Gastroesophageal sphincter (tissue), 3 donors: ENCODE measurements at regions not wholly inside any gene's neighbourhood (a gene's known extent, or its start where the extent isn't known, plus 50 kb on each side); places are given as distances from the start of the nearest gene placed in this dataset.

Experiments used
- EP300 ChIP-seq: sonication (generic); formaldehyde crosslinking; IDR thresholded peaks from one replicate; pipeline ENCODE4 v1.6.1; 2017; ENCODE audit warnings: antibody characterized with exemption, mild to moderate bottlenecking
- POLR2A ChIP-seq, 2 donors: fragments of 450-650 bp; IDR thresholded peaks; one replicate each; pipeline ENCODE4 v1.6.1; 2017; ENCODE audit warnings: antibody characterized with exemption in 2 of 2, mild to moderate bottlenecking in 2 of 2, moderate library complexity in 1 of 2
- POLR2AphosphoS5 ChIP-seq: sonication (generic); formaldehyde crosslinking; IDR thresholded peaks from one replicate; pipeline ENCODE4 v1.6.1; 2017; ENCODE audit warnings: antibody characterized with exemption
- TF ChIP-seq, protein P1 (sequence below), 4 experiments: fragments of 200-600 bp in 2 of 4; fragments of 450-650 bp in 2 of 4; sonication (generic) in 1 of 4; IDR thresholded peaks; one replicate each; pipeline ENCODE4 v1.5.1; 2017 to 2019; ENCODE audit warnings: antibody characterized with exemption in 4 of 4, mild to moderate bottlenecking in 2 of 4, moderate library complexity in 2 of 4

DNA sequence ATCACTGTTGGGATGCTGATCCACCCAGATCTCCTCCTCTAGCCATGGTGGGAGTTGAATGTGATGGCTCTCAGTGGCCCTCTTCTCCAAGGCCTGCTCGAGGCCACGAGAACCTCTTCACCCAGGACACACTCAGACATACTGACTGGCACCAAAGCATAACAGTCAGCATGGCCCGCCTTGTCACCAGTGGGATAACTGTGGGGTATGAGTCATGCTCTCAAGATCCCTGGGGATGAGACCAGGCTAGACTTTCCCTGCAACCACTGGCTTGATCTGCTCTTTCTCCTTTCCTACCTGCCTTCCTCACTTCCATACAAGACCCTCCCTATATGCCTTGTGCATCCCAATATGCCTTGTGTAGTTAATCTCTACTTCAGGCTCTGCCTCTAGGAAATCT is 66.8 kb downstream of the RIN2 start:
- TF ChIP-seq POLR2AphosphoS5 = no peak
- TF ChIP-seq POLR2A (IDR thresholded peaks at IDR 0.05) = no peak
- TF ChIP-seq, protein P1, sequence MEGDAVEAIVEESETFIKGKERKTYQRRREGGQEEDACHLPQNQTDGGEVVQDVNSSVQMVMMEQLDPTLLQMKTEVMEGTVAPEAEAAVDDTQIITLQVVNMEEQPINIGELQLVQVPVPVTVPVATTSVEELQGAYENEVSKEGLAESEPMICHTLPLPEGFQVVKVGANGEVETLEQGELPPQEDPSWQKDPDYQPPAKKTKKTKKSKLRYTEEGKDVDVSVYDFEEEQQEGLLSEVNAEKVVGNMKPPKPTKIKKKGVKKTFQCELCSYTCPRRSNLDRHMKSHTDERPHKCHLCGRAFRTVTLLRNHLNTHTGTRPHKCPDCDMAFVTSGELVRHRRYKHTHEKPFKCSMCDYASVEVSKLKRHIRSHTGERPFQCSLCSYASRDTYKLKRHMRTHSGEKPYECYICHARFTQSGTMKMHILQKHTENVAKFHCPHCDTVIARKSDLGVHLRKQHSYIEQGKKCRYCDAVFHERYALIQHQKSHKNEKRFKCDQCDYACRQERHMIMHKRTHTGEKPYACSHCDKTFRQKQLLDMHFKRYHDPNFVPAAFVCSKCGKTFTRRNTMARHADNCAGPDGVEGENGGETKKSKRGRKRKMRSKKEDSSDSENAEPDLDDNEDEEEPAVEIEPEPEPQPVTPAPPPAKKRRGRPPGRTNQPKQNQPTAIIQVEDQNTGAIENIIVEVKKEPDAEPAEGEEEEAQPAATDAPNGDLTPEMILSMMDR (IDR thresholded peaks at IDR 0.05) = no peak
- no peak for TF ChIP-seq EP300
